ENCODE measurements at regions not wholly inside any gene's neighbourhood (a gene's known extent, or its start where the extent isn't known, plus 50 kb on each side); places are given as distances from the start of the nearest gene placed in this dataset.

DNA sequence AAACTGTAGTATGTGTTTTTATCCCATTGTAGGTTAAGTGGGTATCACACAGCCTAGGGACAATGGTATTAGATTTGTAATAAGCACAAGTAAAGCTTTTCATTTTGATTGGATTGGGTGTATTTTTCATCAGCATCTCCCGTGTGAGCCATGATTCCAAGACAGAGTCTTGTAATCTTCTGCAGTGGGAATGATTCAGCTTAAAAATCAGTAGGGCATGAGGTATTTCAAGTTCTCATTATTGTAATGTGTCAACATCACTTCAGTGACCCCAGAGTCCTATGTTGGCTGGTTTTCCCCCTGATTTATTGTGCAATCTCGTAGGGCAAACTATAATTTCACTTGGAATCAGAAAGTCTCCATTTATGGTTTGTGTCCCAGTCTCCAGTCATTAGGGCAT lies 833.2 kb upstream of the RBFOX1 start:
- intact Hi-C loops (cut with micrococcal nuclease; ENCODE audit: unreplicated experiment) (no loop called here), in situ Hi-C loops (cut with HindIII; ENCODE audit: extremely low pct_ligation_motif_present, low pct_unique_long_range_greater_than_20kb) (no loop called here)
- ATAC-seq (no peak), FAIRE-seq (no peak), DNase-seq (ENCODE audit: low spot score) (no peak)
- no peaks in the 10 kb centered on the region for H3K79me2 ChIP-seq (ENCODE audit: insufficient read depth, low read length)
- H3K36me3 ChIP-seq (replicated peaks in 1 of 2; ENCODE audit: control insufficient read depth in 1 of 2, insufficient read depth in 2 of 2, low read length in 2 of 2), result no peaks in the 10 kb centered on the region
- H3K4me1 ChIP-seq (ENCODE audit: insufficient read depth, low read length), result no peaks in the 10 kb centered on the region
- TF ChIP-seq CEBPB (IDR thresholded peaks at IDR 0.05; ENCODE audit: borderline replicate concordance, low read depth, low read length) (peak; percentile 48; the same call in 1 of the 2 replicates), TBP (CRISPR knock-in tag; IDR thresholded peaks at IDR 0.05) (no peak)
- TF ChIP-seq, protein P1, sequence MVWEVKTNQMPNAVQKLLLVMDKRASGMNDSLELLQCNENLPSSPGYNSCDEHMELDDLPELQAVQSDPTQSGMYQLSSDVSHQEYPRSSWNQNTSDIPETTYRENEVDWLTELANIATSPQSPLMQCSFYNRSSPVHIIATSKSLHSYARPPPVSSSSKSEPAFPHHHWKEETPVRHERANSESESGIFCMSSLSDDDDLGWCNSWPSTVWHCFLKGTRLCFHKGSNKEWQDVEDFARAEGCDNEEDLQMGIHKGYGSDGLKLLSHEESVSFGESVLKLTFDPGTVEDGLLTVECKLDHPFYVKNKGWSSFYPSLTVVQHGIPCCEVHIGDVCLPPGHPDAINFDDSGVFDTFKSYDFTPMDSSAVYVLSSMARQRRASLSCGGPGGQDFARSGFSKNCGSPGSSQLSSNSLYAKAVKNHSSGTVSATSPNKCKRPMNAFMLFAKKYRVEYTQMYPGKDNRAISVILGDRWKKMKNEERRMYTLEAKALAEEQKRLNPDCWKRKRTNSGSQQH (CRISPR knock-in tag; IDR thresholded peaks at IDR 0.05; ENCODE audit: low read depth), result no peak
- ChIA-PET POLR2A (no interaction called here), CTCF (ENCODE audit: low intra/inter-chr PET ratio, low total read pairs) (no interaction called here)
- H3K4me3 ChIP-seq (replicated peaks in 1 of 3; ENCODE audit: insufficient read depth in 1 of 3, low read depth in 2 of 3, low read length in 3 of 3), result no peak overlapping the region
- no peak overlapping the region for H3K4me2 ChIP-seq (ENCODE audit: low read depth, low read length)
- H4K20me1 ChIP-seq (ENCODE audit: insufficient read depth, low read length), result no peaks in the 10 kb centered on the region
- WGBS (ENCODE audit: low lambda C conversion rate), result 0% methylated on average over 2 of the region's 2 CpGs
- peaks cover 34% of the 10 kb centered on the region for H3K9me3 ChIP-seq (ENCODE audit: low read length)
- H3K9ac ChIP-seq (ENCODE audit: insufficient read depth, low read depth, low read length), result no peak overlapping the region
- H3K27me3 ChIP-seq (ENCODE audit: control insufficient read depth in 1 of 2, insufficient read depth in 2 of 2, low read length in 2 of 2), result no peaks in the 10 kb centered on the region
- no TSS peak for BruUV-seq (replicated peaks)
- no peak overlapping the region for H3K27ac ChIP-seq (ENCODE audit: extremely low read length, insufficient read depth, low read length)
- H2AFZ ChIP-seq (ENCODE audit: low read length), result no peak overlapping the region

DNA sequence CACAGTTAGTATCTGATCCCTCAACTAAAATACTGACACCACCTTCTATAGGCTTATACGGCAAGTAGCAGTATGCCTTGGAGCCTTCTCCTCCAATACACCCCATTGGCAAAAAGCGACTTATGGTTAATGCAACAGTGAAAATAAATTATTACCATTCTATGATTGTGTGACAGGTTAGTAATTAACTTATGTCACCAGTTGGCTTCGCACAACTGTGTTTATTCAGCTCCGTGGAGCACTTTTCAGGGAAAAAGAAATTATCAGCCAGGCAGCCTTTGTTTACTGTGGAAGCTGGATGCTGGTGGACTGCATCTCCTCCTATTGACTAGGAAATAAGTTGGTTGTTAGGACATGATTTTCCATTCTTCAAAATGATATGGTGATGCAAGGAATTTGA lies 833.8 kb upstream of the RBFOX1 start:
- H3K9me3 ChIP-seq (ENCODE audit: low read length), result peaks cover 28% of the 10 kb centered on the region
- H3K9ac ChIP-seq (ENCODE audit: insufficient read depth, low read depth, low read length), result no peak overlapping the region
- DNase-seq (ENCODE audit: low spot score), result no peak
- 28% methylated on average over 4 of the region's 4 CpGs for WGBS (ENCODE audit: low lambda C conversion rate)
- no peaks in the 10 kb centered on the region for H4K20me1 ChIP-seq (ENCODE audit: insufficient read depth, low read length)
- ChIA-PET POLR2A (no interaction called here), CTCF (ENCODE audit: low intra/inter-chr PET ratio, low total read pairs) (no interaction called here)
- H3K36me3 ChIP-seq (replicated peaks in 1 of 2; ENCODE audit: control insufficient read depth in 1 of 2, insufficient read depth in 2 of 2, low read length in 2 of 2), result no peaks in the 10 kb centered on the region
- H2AFZ ChIP-seq (ENCODE audit: low read length), result no peak overlapping the region
- no TSS peak for BruUV-seq (replicated peaks)
- H3K4me1 ChIP-seq (ENCODE audit: insufficient read depth, low read length), result no peaks in the 10 kb centered on the region
- no peak overlapping the region for H3K4me2 ChIP-seq (ENCODE audit: low read depth, low read length)
- H3K79me2 ChIP-seq (ENCODE audit: insufficient read depth, low read length), result no peaks in the 10 kb centered on the region
- H3K27me3 ChIP-seq (ENCODE audit: control insufficient read depth in 1 of 2, insufficient read depth in 2 of 2, low read length in 2 of 2), result no peaks in the 10 kb centered on the region
- TF ChIP-seq MBD4 (IDR thresholded peaks at IDR 0.05; ENCODE audit: borderline replicate concordance, low read length) (no peak), YY1 (IDR thresholded peaks at IDR 0.05; ENCODE audit: insufficient read depth, insufficient replicate concordance, low read depth, low read length) (no peak), GPN1 (CRISPR knock-in tag; IDR thresholded peaks at IDR 0.05; ENCODE audit: borderline replicate concordance) (no peak), ZNF383 (CRISPR knock-in tag; IDR thresholded peaks at IDR 0.05; ENCODE audit: borderline replicate concordance) (no peak)
- TF ChIP-seq, protein P2, sequence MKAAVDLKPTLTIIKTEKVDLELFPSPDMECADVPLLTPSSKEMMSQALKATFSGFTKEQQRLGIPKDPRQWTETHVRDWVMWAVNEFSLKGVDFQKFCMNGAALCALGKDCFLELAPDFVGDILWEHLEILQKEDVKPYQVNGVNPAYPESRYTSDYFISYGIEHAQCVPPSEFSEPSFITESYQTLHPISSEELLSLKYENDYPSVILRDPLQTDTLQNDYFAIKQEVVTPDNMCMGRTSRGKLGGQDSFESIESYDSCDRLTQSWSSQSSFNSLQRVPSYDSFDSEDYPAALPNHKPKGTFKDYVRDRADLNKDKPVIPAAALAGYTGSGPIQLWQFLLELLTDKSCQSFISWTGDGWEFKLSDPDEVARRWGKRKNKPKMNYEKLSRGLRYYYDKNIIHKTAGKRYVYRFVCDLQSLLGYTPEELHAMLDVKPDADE (CRISPR knock-in tag; IDR thresholded peaks at IDR 0.05), result no peak
- TF ChIP-seq, protein P3, sequence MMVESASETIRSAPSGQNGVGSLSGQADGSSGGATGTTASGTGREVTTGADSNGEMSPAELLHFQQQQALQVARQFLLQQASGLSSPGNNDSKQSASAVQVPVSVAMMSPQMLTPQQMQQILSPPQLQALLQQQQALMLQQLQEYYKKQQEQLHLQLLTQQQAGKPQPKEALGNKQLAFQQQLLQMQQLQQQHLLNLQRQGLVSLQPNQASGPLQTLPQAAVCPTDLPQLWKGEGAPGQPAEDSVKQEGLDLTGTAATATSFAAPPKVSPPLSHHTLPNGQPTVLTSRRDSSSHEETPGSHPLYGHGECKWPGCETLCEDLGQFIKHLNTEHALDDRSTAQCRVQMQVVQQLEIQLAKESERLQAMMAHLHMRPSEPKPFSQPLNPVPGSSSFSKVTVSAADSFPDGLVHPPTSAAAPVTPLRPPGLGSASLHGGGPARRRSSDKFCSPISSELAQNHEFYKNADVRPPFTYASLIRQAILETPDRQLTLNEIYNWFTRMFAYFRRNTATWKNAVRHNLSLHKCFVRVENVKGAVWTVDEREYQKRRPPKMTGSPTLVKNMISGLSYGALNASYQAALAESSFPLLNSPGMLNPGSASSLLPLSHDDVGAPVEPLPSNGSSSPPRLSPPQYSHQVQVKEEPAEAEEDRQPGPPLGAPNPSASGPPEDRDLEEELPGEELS (CRISPR knock-in tag; IDR thresholded peaks at IDR 0.05), result no peak
- in situ Hi-C loops (cut with HindIII; ENCODE audit: extremely low pct_ligation_motif_present, low pct_unique_long_range_greater_than_20kb) (no loop called here), intact Hi-C loops (cut with micrococcal nuclease; ENCODE audit: unreplicated experiment) (no loop called here)
- FAIRE-seq, result no peak
- no peak for ATAC-seq
- H3K27ac ChIP-seq (ENCODE audit: extremely low read length, insufficient read depth, low read length), result no peak overlapping the region
- H3K4me3 ChIP-seq (replicated peaks in 1 of 3; ENCODE audit: insufficient read depth in 1 of 3, low read depth in 2 of 3, low read length in 3 of 3), result no peak overlapping the region

Data from HepG2 (cell line).